GM18951 (cell line): ENCODE measurements at regions not wholly inside any gene's neighbourhood (a gene's known extent, or its start where the extent isn't known, plus 50 kb on each side); places are given as distances from the start of the nearest gene placed in this dataset.

ENCODE experiments used
- POLR2A ChIP-seq: IDR thresholded peaks from 4 replicates; pipeline ENCODE4 v1.6.1; 2011; ENCODE audit warnings: mild to moderate bottlenecking; ENCODE audit not compliant: insufficient read length, insufficient read depth; ENCODE audit errors: extremely low read depth
- in situ Hi-C: fragments of 300-500 bp; cut with MboI; formaldehyde crosslinking; loops from one replicate; pipeline ENCODE4 v1.12.0; 2022; ENCODE audit warnings: low sequenced_read_pairs, mixed read lengths, inconsistent platforms; ENCODE audit not compliant: unreplicated experiment

DNA sequence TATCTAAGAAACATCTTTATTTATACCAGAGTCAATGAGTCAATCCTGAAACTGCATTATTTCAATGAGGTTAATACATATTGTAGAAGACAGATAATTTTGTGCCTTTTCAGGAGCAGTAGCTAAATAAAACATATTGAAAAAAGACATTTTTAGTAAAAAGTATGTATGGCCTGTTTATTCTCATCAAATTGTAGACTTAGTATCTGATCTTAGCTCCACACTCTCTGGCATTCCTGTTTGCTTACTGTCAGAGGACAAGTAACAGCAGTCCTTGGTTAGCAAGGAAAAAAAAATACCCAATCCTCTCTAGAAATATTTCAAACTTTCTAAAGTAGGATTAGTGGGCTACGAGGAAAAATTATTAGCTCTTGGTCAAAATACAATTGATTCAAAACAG lies 50.5 kb upstream of the GUCY1A1 start:
- in situ Hi-C loops: no loop called here
- no peak for TF ChIP-seq POLR2A

DNA sequence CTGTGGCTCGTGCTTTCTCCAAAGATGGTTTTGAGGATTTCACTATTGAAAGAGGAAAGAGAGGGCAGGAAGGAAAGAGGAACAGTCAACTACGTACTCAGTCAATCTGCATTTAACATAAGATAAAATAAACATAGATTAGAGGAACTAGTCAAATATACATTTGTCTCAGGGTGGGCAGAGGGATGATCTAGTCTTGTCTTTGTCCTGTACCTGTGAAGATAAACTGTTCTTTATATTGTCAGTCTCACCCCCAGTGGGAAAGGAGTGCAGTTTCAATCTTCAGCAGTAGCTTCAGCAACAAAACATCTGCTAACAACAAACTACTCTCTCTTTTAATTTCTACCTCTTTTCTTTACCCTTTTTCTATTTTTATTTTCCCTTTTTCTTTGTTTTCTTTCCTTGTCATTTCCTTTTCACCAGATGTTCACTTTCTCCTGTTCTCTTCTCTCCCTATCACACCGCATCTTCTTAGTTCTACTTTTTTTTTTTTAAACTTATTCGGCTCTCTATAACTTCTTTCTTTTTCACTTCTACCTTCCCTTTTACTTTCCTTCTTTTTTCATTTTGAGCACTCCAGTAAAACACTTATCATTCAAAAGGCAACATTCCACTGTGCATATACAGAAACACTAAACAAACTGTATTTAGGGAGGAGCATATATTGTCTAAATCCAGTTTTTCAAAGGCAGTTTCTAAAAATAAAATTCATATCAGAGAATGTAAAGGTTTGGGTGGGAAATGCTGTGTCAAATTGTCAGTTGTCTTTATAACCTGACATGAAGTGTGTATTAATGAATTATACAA lies 51.4 kb upstream of the GUCY1A1 start:
- no peak for TF ChIP-seq POLR2A
- in situ Hi-C loops: no loop called here

DNA sequence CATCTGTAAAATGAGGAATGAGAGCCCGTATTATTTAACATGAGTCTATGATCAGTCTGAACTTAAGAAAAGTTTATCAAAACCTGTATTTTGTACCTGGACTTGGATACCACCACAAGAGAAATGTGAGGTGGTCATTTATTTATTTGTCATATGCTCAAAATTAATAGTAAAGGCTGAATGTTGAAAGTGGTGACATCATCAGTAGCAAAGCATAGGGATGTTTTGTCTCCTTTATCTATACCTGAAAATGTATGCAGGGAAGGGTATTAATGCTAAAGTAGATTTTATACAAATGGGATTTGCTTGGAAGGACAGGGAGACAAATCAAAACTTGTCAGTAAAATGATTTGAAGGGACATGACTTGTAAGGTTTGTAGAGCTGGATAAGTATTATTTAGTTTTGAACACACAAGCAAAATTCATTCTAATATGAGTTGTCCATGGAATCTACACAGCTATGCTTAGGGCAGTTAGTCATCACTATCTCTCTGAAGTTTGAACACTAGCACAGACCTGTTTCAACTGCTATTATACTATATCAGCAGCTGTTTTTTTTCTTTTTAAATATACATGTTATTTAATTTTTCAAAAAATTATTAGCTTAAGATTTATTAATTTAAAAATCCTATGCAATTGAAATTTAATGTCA lies 52.4 kb upstream of the GUCY1A1 start:
- in situ Hi-C loops: no loop called here
- TF ChIP-seq POLR2A: no peak

DNA sequence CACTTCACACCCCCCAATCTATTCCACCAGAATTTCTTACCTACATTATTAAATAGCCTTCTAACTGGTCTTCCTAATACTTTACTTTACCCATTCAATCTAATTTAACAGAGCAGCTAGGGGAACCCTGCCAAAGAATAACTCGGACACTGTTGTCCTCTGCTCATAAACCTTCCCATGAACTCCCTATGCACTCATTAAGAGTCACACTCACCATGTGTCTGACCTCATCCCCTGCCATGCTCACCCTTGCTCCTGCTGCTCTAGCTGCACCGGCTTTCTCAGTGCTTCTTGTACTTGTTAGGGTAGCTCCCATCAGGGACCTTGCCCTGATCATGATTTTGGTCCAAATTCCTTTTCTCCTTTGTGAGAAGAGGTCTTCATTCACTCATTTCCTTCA lies 54.6 kb upstream of the GUCY1A1 start:
- in situ Hi-C loops: no loop called here

DNA sequence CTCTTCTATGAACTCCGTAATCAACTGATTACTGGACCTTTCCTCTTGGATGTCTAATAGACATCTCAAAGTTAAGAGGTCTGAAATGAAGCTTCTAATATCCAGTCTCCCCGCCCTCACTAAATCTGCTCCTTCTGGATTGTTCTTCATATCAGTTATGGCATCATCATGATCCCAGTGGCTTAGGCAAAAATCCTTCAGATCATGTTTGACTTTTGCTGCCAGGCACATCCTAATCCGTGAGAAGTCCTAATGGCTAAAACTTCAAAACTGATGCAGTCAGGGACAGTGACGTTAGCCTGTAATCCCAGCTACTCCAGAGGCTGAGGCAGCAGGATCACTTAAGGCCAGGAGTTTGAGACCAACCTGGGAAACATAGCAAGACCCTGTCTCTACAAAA lies 55.1 kb upstream of the GUCY1A1 start:
- no peak for TF ChIP-seq POLR2A
- in situ Hi-C loops: no loop called here

More for the DNA sequence above, 54.6 kb upstream of the GUCY1A1 start:
- no peak for TF ChIP-seq POLR2A

DNA sequence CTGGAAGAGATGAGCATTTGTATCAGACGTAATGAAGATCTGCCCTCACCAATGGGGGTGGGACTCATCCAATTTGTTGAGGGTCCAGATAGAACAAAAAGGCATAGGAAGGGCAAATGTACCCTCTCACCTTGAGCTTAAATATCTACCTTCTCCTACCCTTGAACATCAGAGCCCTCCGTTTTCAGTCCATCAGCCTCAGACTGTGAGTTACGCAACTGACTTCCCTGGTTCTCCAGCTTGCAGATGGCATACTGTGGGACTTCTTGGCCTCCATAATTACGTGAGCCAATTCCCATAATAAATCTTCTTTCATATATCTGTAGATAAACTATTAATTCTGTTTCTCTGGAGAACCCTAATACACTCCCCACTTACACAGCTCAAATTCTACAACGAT lies 56.5 kb upstream of the GUCY1A1 start:
- in situ Hi-C loops: no loop called here
- no peak for TF ChIP-seq POLR2A

DNA sequence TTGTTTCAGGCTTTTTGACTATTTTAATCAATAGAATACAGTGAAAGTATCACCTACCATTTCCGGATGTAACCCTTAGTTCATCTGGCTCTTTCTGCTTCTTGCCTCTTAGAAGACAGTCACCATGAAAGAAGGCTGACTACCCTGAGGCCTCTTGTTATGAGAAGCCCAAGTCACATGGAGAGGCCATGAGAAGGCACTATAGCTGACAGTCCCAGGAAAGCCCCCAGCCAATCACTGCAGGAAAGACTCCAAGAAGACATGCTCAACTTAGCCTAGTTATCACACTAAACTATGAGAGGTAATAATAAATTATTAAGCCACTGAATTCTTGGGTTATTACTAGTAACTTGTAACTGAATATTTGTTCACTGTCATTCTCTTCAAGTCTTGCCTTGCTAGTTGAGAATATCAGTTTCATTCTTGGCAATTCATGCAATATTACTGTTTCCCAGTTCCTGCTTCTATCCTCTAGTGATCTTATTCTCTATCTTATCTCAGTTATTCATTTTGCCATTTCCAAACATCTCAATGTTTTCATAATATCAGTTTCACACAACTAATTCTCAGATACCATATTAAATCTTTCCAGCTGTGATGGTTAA lies 57.1 kb upstream of the GUCY1A1 start:
- in situ Hi-C loops: no loop called here
- no peak for TF ChIP-seq POLR2A

DNA sequence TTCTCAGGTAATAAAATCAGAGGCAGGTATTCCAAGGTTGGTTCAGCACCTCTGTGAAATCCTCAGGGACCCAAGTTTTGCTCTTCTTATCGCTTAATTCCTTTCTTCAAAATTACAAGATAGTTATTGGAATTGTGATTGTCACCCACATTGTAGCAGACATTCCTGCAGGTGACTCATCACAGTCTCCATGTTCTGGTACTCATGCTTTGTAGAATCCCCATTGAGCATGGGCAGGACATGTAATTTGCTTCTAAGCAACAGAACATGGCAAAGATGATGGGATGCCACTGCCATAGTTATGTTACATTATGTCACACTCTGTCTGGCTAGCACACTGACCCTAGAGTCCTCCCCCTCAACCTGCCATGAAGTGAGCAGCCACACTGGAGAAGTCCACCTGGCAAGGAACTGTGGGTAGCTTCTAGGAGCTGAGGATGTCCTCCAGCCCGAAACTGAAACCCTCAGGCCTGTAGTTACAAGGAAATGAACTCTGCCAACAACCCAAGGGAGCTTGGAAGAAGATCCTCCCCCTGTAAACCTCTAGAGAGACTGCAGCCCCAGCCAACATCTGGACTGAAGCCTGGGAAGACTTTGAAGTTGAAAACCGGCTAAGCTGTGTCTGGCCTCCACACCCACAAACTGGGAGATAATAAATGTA lies 58.3 kb upstream of the GUCY1A1 start:
- no peak for TF ChIP-seq POLR2A
- in situ Hi-C loops: no loop called here

DNA sequence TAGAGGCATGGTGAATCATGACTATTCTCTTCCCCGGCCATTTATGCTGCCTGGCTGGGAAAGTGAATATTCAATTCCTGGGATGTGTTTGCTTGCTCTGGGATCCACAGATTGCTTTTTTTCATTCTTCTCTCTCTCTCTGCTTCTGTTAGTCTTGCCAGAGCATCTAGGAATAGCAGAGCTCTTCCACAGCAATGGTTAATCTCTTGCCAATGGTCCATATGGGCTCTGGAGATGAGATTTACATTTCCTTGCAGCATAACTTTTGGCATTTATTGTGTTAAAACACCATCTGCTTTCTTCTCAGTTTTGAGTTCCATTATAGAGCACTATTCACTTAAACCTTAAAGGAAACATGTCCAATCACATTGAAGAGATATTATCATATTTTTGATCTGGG lies 59.2 kb upstream of the GUCY1A1 start:
- TF ChIP-seq POLR2A: no peak
- in situ Hi-C loops: no loop called here

DNA sequence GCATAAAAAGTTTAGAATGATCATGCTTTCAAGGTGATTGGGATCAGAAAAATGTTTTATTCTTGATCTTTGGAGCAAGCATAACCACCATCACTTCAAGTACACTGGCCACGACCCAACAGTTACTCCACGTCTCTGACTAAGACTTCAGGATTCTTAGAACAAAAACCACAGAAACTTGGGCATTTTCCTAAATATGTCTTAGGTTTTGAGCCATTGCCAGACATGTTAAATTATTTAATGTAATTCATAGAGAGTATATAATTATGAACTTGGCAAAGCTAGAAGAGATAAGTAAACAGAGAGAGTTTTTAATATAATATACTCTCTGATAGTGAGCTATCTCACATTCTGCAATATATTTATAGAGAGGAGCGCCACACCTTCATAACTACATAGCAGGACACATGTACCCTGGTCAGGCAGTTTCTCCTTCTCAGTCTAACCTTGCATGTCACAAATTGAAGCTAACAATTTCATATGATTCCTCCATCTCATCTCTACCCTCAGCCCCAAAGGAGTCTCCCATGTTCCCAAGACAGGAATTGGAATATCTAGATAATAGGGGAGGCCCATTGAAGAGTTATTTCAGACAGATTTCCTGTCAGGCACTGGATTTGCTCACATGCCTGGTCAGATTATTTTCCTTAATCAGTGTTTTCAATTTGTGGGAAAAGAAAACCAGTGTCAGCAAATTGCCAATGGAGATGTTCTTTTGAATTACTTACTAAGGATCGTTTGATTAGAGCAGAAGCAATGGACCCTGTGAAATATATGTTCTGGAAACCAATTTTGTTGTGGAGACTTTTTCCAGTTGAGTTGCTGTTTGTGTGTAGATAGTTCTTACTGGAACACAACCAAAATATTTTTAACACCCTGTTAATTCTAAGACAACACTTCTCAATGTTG lies 61.7 kb upstream of the GUCY1A1 start:
- in situ Hi-C loops: no loop called here
- no peak for TF ChIP-seq POLR2A

DNA sequence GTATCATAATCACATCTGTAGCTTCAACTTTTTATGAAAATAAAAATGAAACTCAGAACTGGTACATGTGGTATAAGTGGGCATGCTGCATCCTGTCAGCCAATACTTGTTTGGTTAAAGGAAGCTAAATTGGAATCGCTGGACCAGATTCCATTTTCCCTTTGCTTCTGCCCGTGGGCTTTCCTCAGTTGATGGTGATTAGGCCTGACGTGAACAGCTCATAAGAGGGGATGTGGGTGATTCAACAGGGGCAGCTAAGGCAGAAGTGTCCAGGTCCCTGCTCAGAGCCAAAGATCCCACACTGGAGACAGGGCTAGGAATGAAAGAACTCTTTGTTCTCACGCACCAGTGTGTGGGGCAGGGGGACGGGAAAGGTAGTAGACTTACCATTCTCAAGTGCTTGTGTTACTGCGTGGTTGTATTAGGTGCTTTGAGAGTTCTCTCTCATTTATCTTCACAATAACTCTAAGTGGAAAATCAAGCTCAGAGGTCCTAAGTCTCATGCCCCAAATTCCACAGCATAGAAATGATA lies 63.2 kb upstream of the GUCY1A1 start:
- in situ Hi-C loops: no loop called here
- no peak for TF ChIP-seq POLR2A

DNA sequence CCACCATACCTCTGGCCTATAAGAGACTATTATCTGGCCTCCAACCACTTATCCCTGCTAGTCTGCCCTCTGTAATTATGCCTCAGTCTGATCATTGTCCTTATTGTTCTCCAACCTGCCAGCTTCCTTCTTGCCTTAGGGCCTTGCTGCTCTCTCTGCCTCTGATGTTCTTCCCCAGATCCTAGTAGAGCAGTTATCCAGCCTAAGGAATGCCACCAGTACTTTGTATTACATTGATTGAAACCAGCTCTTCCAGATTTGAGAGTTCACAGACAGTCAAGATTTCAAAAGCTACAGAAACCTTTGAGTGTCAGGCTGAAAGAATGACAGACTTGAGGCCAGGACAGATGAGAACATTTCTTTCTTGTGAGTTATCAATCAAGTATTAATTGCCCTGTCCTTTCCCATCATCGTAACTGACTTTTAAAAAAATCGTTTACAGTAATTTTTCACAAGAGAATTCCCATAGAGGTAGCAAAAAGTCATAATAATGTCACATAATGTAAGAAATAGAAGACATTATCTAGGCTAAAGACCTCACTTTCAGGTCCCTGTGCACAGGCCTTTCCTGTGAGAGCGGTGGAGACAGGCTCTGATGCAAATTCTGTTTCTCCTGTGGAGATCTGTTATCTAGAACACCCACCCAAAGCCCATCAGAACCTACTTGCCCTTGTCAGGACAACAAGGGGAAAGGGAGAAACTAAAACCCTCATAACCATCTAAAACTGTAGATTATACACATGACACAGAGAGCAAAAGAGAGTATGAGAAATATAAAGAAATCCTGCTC lies 64.1 kb upstream of the GUCY1A1 start:
- TF ChIP-seq POLR2A: no peak
- in situ Hi-C loops: no loop called here

DNA sequence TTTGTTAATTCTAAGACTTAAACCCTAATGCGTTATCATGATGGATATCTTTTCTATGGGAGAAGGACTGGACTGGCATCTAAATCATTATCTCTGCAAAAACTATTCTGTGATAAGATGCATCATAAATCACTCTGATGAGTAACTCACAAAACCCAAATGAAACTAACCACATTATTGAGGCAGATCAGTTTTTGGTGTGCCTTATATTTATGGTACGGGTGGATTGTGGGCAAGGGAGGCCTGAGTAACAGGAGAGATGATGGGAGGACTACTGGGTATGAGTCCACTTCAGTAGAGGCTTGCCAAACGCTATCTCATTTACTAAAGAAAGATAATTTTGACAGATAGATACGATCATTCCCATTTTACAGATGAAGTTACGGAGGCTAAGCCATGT lies 66.4 kb upstream of the GUCY1A1 start:
- in situ Hi-C loops: no loop called here
- no peak for TF ChIP-seq POLR2A
